Astrocyte (in vitro differentiated cells and primary cell): ENCODE measurements at regions not wholly inside any gene's neighbourhood (a gene's known extent, or its start where the extent isn't known, plus 50 kb on each side); places are given as distances from the start of the nearest gene placed in this dataset.

Experiments used
- DNase-seq: peaks from one replicate; pipeline ENCODE4 v3.0.0-alpha.2; 2010; ENCODE audit warnings: low read depth
- FAIRE-seq: peaks from 2 replicates; lab custom pipeline; 2011; peaks lifted over from hg19 to GRCh38; lab: Jason Lieb, UNC
- H2AFZ ChIP-seq: 2 replicates; pipeline ENCODE4 v1.6.0; 2012; ENCODE audit warnings: low read depth, low read length, inconsistent platforms
- H3K27ac ChIP-seq: 2 replicates; pipeline ENCODE4 v1.5.1; 2011; ENCODE audit warnings: low read depth, low read length, inconsistent platforms
- H3K27me3 ChIP-seq: 2 replicates; pipeline ENCODE4 v1.6.0; 2011; ENCODE audit warnings: low read length, inconsistent platforms; ENCODE audit not compliant: insufficient read depth
- H3K36me3 ChIP-seq: 2 replicates; pipeline ENCODE4 v1.5.1; 2011; ENCODE audit warnings: low read length, inconsistent platforms; ENCODE audit not compliant: insufficient read depth
- H3K4me1 ChIP-seq: 2 replicates; pipeline ENCODE4 v1.5.1; 2011; ENCODE audit warnings: low read length, inconsistent platforms; ENCODE audit not compliant: insufficient read depth
- H3K4me2 ChIP-seq: 2 replicates; pipeline ENCODE4 v1.6.0; 2012; ENCODE audit warnings: low read length, inconsistent platforms
- H3K4me3 ChIP-seq: 2 replicates; pipeline ENCODE4 v1.5.1; 2011; ENCODE audit warnings: low read depth, mild to moderate bottlenecking, low read length, inconsistent platforms; ENCODE audit not compliant: insufficient read depth
- H3K79me2 ChIP-seq: 2 replicates; pipeline ENCODE4 v1.6.0; 2012; ENCODE audit warnings: mild to moderate bottlenecking, low read length, inconsistent platforms; ENCODE audit not compliant: insufficient read depth
- H3K9ac ChIP-seq: 2 replicates; pipeline ENCODE4 v1.6.0; 2012; ENCODE audit warnings: mild to moderate bottlenecking, low read length, inconsistent platforms
- H3K9me3 ChIP-seq: 2 replicates; pipeline ENCODE4 v1.5.1; 2012; ENCODE audit warnings: low read depth, mild to moderate bottlenecking, low read length, inconsistent platforms; ENCODE audit not compliant: insufficient read depth
- H4K20me1 ChIP-seq: 2 replicates; pipeline ENCODE4 v1.6.0; 2012; ENCODE audit warnings: low read length, inconsistent platforms; ENCODE audit not compliant: insufficient read depth
- H3K27ac Mint-ChIP-seq: one replicate; pipeline ENCODE4 v1.8.0; 2021; ENCODE audit warnings: mild to moderate bottlenecking, mixed read lengths; ENCODE audit not compliant: unreplicated experiment
- H3K27me3 Mint-ChIP-seq: one replicate; pipeline ENCODE4 v1.8.0; 2021; ENCODE audit warnings: low read depth, mixed read lengths; ENCODE audit not compliant: unreplicated experiment
- H3K36me3 Mint-ChIP-seq: one replicate; pipeline ENCODE4 v1.8.0; 2021; ENCODE audit warnings: low read depth, mixed read lengths; ENCODE audit not compliant: unreplicated experiment
- H3K4me1 Mint-ChIP-seq: one replicate; pipeline ENCODE4 v1.8.0; 2021; ENCODE audit warnings: low read depth, mixed read lengths; ENCODE audit not compliant: unreplicated experiment
- H3K4me3 Mint-ChIP-seq: one replicate; pipeline ENCODE4 v1.8.0; 2021; ENCODE audit warnings: mild to moderate bottlenecking, moderate library complexity, mixed read lengths; ENCODE audit not compliant: unreplicated experiment
- H3K9me3 Mint-ChIP-seq: one replicate; pipeline ENCODE4 v1.8.0; 2021; ENCODE audit warnings: mild to moderate bottlenecking, mixed read lengths; ENCODE audit not compliant: unreplicated experiment
- CTCF ChIP-seq: IDR thresholded peaks from 2 replicates; pipeline ENCODE4 v1.5.1; 2011; ENCODE audit warnings: low read depth, mild to moderate bottlenecking, inconsistent platforms, low read length, moderate library complexity; ENCODE audit not compliant: insufficient read depth
- EZH2 ChIP-seq: IDR thresholded peaks from 2 replicates; pipeline ENCODE4 v1.6.1; 2012; ENCODE audit warnings: mild to moderate bottlenecking, low read length, inconsistent platforms; ENCODE audit not compliant: insufficient read depth

- H3K4me1 ChIP-seq: no peaks in the 10 kb centered on the region
- FAIRE-seq (no peak), DNase-seq (no peak)
- H3K36me3 ChIP-seq: no peaks in the 10 kb centered on the region
- no peaks in the 10 kb centered on the region for H3K9me3 Mint-ChIP-seq
- H3K4me1 Mint-ChIP-seq: peaks cover 2% of the 10 kb centered on the region
- H3K79me2 ChIP-seq: no peaks in the 10 kb centered on the region
- no peaks in the 10 kb centered on the region for H3K27me3 ChIP-seq
- no peak overlapping the region for H3K4me3 ChIP-seq
- no peaks in the 10 kb centered on the region for H3K36me3 Mint-ChIP-seq
- peaks cover 6% of the 10 kb centered on the region for H3K27me3 Mint-ChIP-seq
- H4K20me1 ChIP-seq: no peaks in the 10 kb centered on the region
- no peak overlapping the region for H3K9ac ChIP-seq
- no peak overlapping the region for H2AFZ ChIP-seq
- no peak overlapping the region for H3K27ac ChIP-seq
- no peaks in the 10 kb centered on the region for H3K9me3 ChIP-seq
- no peak overlapping the region for H3K4me3 Mint-ChIP-seq
- TF ChIP-seq CTCF (no peak), EZH2 (no peak)
- H3K27ac Mint-ChIP-seq: no peak overlapping the region
- no peak overlapping the region for H3K4me2 ChIP-seq
These were observed 160.0 kb downstream of the RAB11FIP2 start for GRCh38 chr10:117886766-117887165.

GRCh38 chr10:117889664-117890063, 157.1 kb downstream of the RAB11FIP2 start:
- H3K27me3 Mint-ChIP-seq: peaks cover 6% of the 10 kb centered on the region
- peaks cover 2% of the 10 kb centered on the region for H3K4me1 Mint-ChIP-seq
- H3K9ac ChIP-seq: no peak overlapping the region
- no peaks in the 10 kb centered on the region for H3K36me3 ChIP-seq
- H3K79me2 ChIP-seq: no peaks in the 10 kb centered on the region
- no peak for FAIRE-seq
- no peaks in the 10 kb centered on the region for H3K27me3 ChIP-seq
- no peak overlapping the region for H2AFZ ChIP-seq
- TF ChIP-seq EZH2: no peak
- no peak for TF ChIP-seq CTCF
- H3K4me3 ChIP-seq: no peak overlapping the region
- no peaks in the 10 kb centered on the region for H4K20me1 ChIP-seq
- no peaks in the 10 kb centered on the region for H3K4me1 ChIP-seq
- H3K27ac Mint-ChIP-seq: no peak overlapping the region
- no peaks in the 10 kb centered on the region for H3K9me3 ChIP-seq
- H3K9me3 Mint-ChIP-seq: no peaks in the 10 kb centered on the region
- H3K4me2 ChIP-seq: no peak overlapping the region
- no peaks in the 10 kb centered on the region for H3K36me3 Mint-ChIP-seq
- no peak overlapping the region for H3K4me3 Mint-ChIP-seq
- H3K27ac ChIP-seq: no peak overlapping the region
- DNase-seq: no peak

GRCh38 chr10:117892681-117893220, 154.0 kb downstream of the RAB11FIP2 start:
- no peak for FAIRE-seq

More at GRCh38 chr10:117892681-117893220, 154.0 kb downstream of the RAB11FIP2 start:
- H3K9ac ChIP-seq: no peak overlapping the region
- H3K9me3 ChIP-seq: no peaks in the 10 kb centered on the region
- Mint-ChIP-seq H3K27me3 (no peaks in the 10 kb centered on the region), H3K4me1 (no peaks in the 10 kb centered on the region), H3K27ac (no peak overlapping the region), H3K4me3 (no peak overlapping the region), H3K36me3 (no peaks in the 10 kb centered on the region), H3K9me3 (peaks cover 5% of the 10 kb centered on the region)
- DNase-seq: no peak
- H3K4me3 ChIP-seq: no peak overlapping the region
- no peaks in the 10 kb centered on the region for H4K20me1 ChIP-seq
- no peak overlapping the region for H3K27ac ChIP-seq
- no peaks in the 10 kb centered on the region for H3K4me1 ChIP-seq
- H3K4me2 ChIP-seq: no peak overlapping the region
- no peak for TF ChIP-seq CTCF
- no peak for TF ChIP-seq EZH2
- no peaks in the 10 kb centered on the region for H3K36me3 ChIP-seq
- H3K27me3 ChIP-seq: no peaks in the 10 kb centered on the region
- H2AFZ ChIP-seq: no peak overlapping the region
- H3K79me2 ChIP-seq: no peaks in the 10 kb centered on the region
